ENCODE measurements at regions not wholly inside any gene's neighbourhood (a gene's known extent, or its start where the extent isn't known, plus 50 kb on each side); places are given as distances from the start of the nearest gene placed in this dataset.

- Histone ChIP-seq H3K36me3 (no peaks in the 10 kb centered on the region), H3K27me3 (ENCODE audit: low read depth) (no peaks in the 10 kb centered on the region), H3K9me3 (replicated peaks) (no peaks in the 10 kb centered on the region), H3K4me1 (peaks cover 6% of the 10 kb centered on the region), H3K27ac (replicated peaks) (no peak overlapping the region), H3K4me3 (no peak overlapping the region)
- TF ChIP-seq, protein P1, sequence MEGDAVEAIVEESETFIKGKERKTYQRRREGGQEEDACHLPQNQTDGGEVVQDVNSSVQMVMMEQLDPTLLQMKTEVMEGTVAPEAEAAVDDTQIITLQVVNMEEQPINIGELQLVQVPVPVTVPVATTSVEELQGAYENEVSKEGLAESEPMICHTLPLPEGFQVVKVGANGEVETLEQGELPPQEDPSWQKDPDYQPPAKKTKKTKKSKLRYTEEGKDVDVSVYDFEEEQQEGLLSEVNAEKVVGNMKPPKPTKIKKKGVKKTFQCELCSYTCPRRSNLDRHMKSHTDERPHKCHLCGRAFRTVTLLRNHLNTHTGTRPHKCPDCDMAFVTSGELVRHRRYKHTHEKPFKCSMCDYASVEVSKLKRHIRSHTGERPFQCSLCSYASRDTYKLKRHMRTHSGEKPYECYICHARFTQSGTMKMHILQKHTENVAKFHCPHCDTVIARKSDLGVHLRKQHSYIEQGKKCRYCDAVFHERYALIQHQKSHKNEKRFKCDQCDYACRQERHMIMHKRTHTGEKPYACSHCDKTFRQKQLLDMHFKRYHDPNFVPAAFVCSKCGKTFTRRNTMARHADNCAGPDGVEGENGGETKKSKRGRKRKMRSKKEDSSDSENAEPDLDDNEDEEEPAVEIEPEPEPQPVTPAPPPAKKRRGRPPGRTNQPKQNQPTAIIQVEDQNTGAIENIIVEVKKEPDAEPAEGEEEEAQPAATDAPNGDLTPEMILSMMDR (IDR thresholded peaks at IDR 0.05; ENCODE audit: borderline replicate concordance) = no peak
- intact Hi-C loops (cut with micrococcal nuclease) = no loop called here
- DNase-seq = no peak
Observed at GRCh38 chr6:164331026-164331425, 916.5 kb downstream of the QKI start.

- Histone ChIP-seq H3K4me3 (no peak overlapping the region), H3K27ac (replicated peaks) (no peak overlapping the region), H3K4me1 (peaks cover 11% of the 10 kb centered on the region), H3K9me3 (replicated peaks) (no peaks in the 10 kb centered on the region), H3K36me3 (no peaks in the 10 kb centered on the region), H3K27me3 (ENCODE audit: low read depth) (no peaks in the 10 kb centered on the region)
- no peak for DNase-seq
- intact Hi-C loops (cut with micrococcal nuclease) = no loop called here
- TF ChIP-seq, protein P1 (IDR thresholded peaks at IDR 0.05; ENCODE audit: borderline replicate concordance) = no peak
Observed at GRCh38 chr6:164325168-164325567, 910.6 kb downstream of the QKI start.

DNA sequence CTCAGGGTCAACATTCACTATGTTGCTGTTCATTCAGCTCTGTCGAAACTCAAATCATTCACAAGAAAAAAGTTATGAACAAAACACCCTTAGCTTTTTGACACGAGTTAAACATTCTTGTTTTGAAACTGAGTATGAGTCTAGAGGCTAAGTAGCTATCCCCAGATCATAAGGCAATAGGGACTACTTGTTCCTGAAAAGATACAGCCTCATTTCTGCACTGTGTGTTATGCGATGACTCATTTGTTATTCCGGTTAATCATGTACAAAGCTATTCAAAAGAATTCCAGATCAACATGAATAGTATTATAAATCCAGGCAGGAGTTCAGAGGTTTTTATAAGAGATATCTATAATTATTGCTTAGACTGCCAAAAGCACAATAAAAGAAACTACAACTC, 908.0 kb downstream of the QKI start:
- Histone ChIP-seq H3K9me3 (replicated peaks) (peaks cover 8% of the 10 kb centered on the region), H3K4me1 (peaks cover 11% of the 10 kb centered on the region), H3K4me3 (no peak overlapping the region), H3K27me3 (ENCODE audit: low read depth) (no peaks in the 10 kb centered on the region), H3K36me3 (no peaks in the 10 kb centered on the region), H3K27ac (replicated peaks) (peak overlapping the region; percentile 80)
- DNase-seq = no peak
- TF ChIP-seq, protein P1 (IDR thresholded peaks at IDR 0.05; ENCODE audit: borderline replicate concordance) = no peak
- intact Hi-C loops (cut with micrococcal nuclease) = no loop called here

GRCh38 chr6:164321297-164321696, 906.8 kb downstream of the QKI start:
- Histone ChIP-seq H3K27ac (replicated peaks) (no peak overlapping the region), H3K9me3 (replicated peaks) (peaks cover 8% of the 10 kb centered on the region), H3K36me3 (no peaks in the 10 kb centered on the region), H3K27me3 (ENCODE audit: low read depth) (no peaks in the 10 kb centered on the region), H3K4me1 (peaks cover 11% of the 10 kb centered on the region), H3K4me3 (no peak overlapping the region)
- intact Hi-C loops (cut with micrococcal nuclease) = no loop called here
- DNase-seq = no peak
- TF ChIP-seq, protein P1 (IDR thresholded peaks at IDR 0.05; ENCODE audit: borderline replicate concordance) = no peak

DNA sequence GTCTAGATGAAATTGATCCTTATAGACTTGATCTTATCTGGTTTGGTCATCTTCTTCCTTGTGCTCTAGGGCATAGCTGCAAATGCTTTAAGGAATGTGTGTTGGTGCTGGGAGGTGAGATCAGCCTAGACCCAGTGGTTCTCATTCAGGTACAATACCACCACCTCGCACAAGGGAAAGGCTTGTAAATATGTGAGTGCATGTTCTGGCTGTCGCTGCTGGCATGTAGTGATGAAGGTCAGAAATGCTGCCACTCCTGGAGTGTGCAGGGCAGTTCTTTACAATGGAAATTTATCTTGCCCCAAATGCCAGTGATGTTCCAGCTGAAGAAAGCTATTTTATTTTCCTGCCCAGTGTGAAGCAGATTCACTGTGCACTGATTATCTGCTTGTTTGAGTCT, 900.9 kb downstream of the QKI start:
- Histone ChIP-seq H3K27me3 (ENCODE audit: low read depth) (no peaks in the 10 kb centered on the region), H3K36me3 (no peaks in the 10 kb centered on the region), H3K27ac (replicated peaks) (no peak overlapping the region), H3K4me3 (no peak overlapping the region), H3K9me3 (replicated peaks) (peaks cover 25% of the 10 kb centered on the region), H3K4me1 (no peaks in the 10 kb centered on the region)
- intact Hi-C loops (cut with micrococcal nuclease) = no loop called here
- no peak for DNase-seq
- TF ChIP-seq, protein P1 (IDR thresholded peaks at IDR 0.05; ENCODE audit: borderline replicate concordance) = no peak

- H3K4me1 ChIP-seq = peaks cover 6% of the 10 kb centered on the region
- H3K36me3 ChIP-seq = no peaks in the 10 kb centered on the region
- no peak overlapping the region for H3K27ac ChIP-seq (replicated peaks)
- H3K9me3 ChIP-seq (replicated peaks) = peaks cover 36% of the 10 kb centered on the region
- H3K27me3 ChIP-seq (ENCODE audit: low read depth) = no peaks in the 10 kb centered on the region
- no peak overlapping the region for H3K4me3 ChIP-seq
- TF ChIP-seq, protein P1 (IDR thresholded peaks at IDR 0.05; ENCODE audit: borderline replicate concordance) = no peak
- no peak for DNase-seq
- intact Hi-C loops (cut with micrococcal nuclease) = no loop called here
Observed at GRCh38 chr6:164308339-164308738, 893.8 kb downstream of the QKI start.

All from left ventricle myocardium inferior (tissue), 1 donor.